ENCODE measurements at regions not wholly inside any gene's neighbourhood (a gene's known extent, or its start where the extent isn't known, plus 50 kb on each side); places are given as distances from the start of the nearest gene placed in this dataset.

DNA sequence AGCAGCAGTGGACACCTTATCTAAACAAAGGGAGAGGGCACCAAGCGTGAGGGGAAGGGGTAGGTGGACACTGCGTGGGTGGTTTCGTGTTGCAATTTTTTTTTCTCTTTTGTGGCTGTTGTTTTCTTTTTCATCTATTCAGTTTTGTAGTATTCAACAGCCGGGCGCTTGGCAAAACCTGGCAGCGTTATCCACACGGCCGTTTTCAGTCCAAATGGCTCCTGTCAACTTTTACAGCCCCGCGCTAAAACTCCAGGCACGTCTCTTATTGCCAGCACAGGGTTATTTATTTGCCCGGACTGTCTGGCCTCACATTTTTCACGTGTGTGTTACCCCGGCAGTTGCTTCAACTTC is 192.2 kb downstream of the BCOR start:
- TF ChIP-seq, protein P1, sequence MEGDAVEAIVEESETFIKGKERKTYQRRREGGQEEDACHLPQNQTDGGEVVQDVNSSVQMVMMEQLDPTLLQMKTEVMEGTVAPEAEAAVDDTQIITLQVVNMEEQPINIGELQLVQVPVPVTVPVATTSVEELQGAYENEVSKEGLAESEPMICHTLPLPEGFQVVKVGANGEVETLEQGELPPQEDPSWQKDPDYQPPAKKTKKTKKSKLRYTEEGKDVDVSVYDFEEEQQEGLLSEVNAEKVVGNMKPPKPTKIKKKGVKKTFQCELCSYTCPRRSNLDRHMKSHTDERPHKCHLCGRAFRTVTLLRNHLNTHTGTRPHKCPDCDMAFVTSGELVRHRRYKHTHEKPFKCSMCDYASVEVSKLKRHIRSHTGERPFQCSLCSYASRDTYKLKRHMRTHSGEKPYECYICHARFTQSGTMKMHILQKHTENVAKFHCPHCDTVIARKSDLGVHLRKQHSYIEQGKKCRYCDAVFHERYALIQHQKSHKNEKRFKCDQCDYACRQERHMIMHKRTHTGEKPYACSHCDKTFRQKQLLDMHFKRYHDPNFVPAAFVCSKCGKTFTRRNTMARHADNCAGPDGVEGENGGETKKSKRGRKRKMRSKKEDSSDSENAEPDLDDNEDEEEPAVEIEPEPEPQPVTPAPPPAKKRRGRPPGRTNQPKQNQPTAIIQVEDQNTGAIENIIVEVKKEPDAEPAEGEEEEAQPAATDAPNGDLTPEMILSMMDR (conservative IDR thresholded peaks at IDR 0.05; ENCODE audit: low read depth, low read length): no peak
- DNase-seq (ENCODE audit: low read depth): peak; percentile 15
- H3K4me3 ChIP-seq (ENCODE audit: low read depth, low read length): no peak overlapping the region

DNA sequence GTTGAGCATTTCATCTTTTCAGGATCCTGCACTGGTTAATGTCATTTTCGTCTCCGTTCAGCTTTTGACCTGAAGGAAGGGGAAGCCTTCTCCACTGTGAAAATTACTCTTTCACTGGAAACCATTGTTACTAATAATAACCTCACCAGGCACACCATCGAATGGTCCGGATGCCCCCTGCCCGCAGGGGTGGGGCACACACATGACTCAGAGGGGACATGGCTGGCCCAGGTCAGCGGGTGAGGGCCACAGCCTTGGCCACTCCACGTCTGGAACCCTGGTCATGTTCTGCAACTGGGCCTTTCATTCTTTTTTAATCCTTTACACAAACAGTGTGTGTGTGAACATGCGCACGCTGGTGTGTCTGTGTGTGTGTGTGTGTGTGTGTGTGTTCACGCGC is 191.8 kb downstream of the BCOR start:
- TF ChIP-seq, protein P1 (conservative IDR thresholded peaks at IDR 0.05; ENCODE audit: low read depth, low read length): no peak
- DNase-seq (ENCODE audit: low read depth): no peak
- no peak overlapping the region for H3K4me3 ChIP-seq (ENCODE audit: low read depth, low read length)

GRCh38 chrX:39907964-39908661 is 189.6 kb downstream of the BCOR start:
- TF ChIP-seq, protein P1 (conservative IDR thresholded peaks at IDR 0.05; ENCODE audit: low read depth, low read length): no peak
- peak; percentile 81 for DNase-seq (ENCODE audit: low read depth)
- H3K4me3 ChIP-seq (ENCODE audit: low read depth, low read length): peak overlapping the region; percentile 21

- no peak overlapping the region for H3K4me3 ChIP-seq (ENCODE audit: low read depth, low read length)
- TF ChIP-seq, protein P1 (conservative IDR thresholded peaks at IDR 0.05; ENCODE audit: low read depth, low read length): no peak
- no peak for DNase-seq (ENCODE audit: low read depth)
Measured at GRCh38 chrX:39909996-39910395, 187.8 kb downstream of the BCOR start.

GRCh38 chrX:39910651-39911050 is 187.1 kb downstream of the BCOR start:
- DNase-seq (ENCODE audit: low read depth): no peak
- TF ChIP-seq, protein P1 (conservative IDR thresholded peaks at IDR 0.05; ENCODE audit: low read depth, low read length): no peak
- H3K4me3 ChIP-seq (ENCODE audit: low read depth, low read length): no peak overlapping the region

- no peak overlapping the region for H3K4me3 ChIP-seq (ENCODE audit: low read depth, low read length)
- no peak for DNase-seq (ENCODE audit: low read depth)
- TF ChIP-seq, protein P1 (conservative IDR thresholded peaks at IDR 0.05; ENCODE audit: low read depth, low read length): no peak
Measured at GRCh38 chrX:39911278-39911897, 186.4 kb downstream of the BCOR start.

DNA sequence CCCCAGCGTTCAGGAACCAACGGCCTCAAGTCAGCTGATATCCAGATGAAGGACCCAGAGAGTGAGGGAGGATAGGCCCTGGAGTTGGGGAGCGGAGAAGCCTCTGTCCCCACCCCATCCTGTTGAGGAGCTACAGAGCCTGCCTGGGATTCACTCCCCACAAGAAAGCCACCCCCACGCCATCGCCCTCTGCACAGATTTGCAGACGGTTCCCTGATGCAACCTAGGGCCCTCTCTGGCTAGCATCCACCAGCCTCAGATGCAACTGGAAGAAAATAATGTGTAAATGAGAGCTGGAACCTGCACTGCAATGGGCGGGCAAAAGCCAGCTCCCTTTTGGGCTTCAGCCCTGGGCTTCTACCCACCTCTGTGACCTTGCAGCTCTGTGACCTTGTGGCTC is 185.6 kb downstream of the BCOR start:
- no peak for DNase-seq (ENCODE audit: low read depth)
- no peak overlapping the region for H3K4me3 ChIP-seq (ENCODE audit: low read depth, low read length)
- TF ChIP-seq, protein P1 (conservative IDR thresholded peaks at IDR 0.05; ENCODE audit: low read depth, low read length): no peak
